ENCODE measurements at regions not wholly inside any gene's neighbourhood (a gene's known extent, or its start where the extent isn't known, plus 50 kb on each side); places are given as distances from the start of the nearest gene placed in this dataset.

GRCh38 chr4:23237771-23238170, 545.0 kb downstream of the GBA3 start:
- no peak for DNase-seq

GRCh38 chr4:23235628-23236390, 543.1 kb downstream of the GBA3 start:
- no peak for DNase-seq

- no peak for DNase-seq
Observed at GRCh38 chr4:23234716-23235115, 542.0 kb downstream of the GBA3 start.

- DNase-seq: no peak
Observed at GRCh38 chr4:23234018-23234417, 541.3 kb downstream of the GBA3 start.

GRCh38 chr4:23233596-23233995, 540.9 kb downstream of the GBA3 start:
- no peak for DNase-seq

GRCh38 chr4:23232987-23233386, 540.2 kb downstream of the GBA3 start:
- no peak for DNase-seq

GRCh38 chr4:23225564-23225963, 532.8 kb downstream of the GBA3 start:
- DNase-seq: no peak

GRCh38 chr4:23224684-23225420, 532.1 kb downstream of the GBA3 start:
- DNase-seq: no peak

- no peak for DNase-seq
Observed at GRCh38 chr4:23220911-23221310, 528.2 kb downstream of the GBA3 start.

- no peak for DNase-seq
Observed at GRCh38 chr4:23219779-23220408, 527.2 kb downstream of the GBA3 start.

GRCh38 chr4:23213198-23213597, 520.5 kb downstream of the GBA3 start:
- DNase-seq: no peak

GRCh38 chr4:23212558-23212957, 519.8 kb downstream of the GBA3 start:
- no peak for DNase-seq

- DNase-seq: no peak
Observed at GRCh38 chr4:23207059-23207458, 514.3 kb downstream of the GBA3 start.

GRCh38 chr4:23202712-23203247, 510.0 kb downstream of the GBA3 start:
- no peak for DNase-seq

GRCh38 chr4:23194751-23195150, 502.0 kb downstream of the GBA3 start:
- DNase-seq: no peak

GRCh38 chr4:23174179-23174578, 481.4 kb downstream of the GBA3 start:
- no peak for DNase-seq

- DNase-seq: no peak
Observed at GRCh38 chr4:23171976-23172375, 479.2 kb downstream of the GBA3 start.

- DNase-seq: no peak
Observed at GRCh38 chr4:23169608-23170311, 477.0 kb downstream of the GBA3 start.

- DNase-seq: no peak
Observed at GRCh38 chr4:23166919-23167318, 474.2 kb downstream of the GBA3 start.

- DNase-seq: no peak
Observed at GRCh38 chr4:23166407-23166806, 473.7 kb downstream of the GBA3 start.

GRCh38 chr4:23165669-23166068, 472.9 kb downstream of the GBA3 start:
- DNase-seq: no peak

- DNase-seq: no peak
Observed at GRCh38 chr4:23163647-23164436, 471.1 kb downstream of the GBA3 start.

All from HCEC 1CT (cell line).